Stimulated activated naive CD4-positive, alpha-beta T cell treated with Interleukin-2 at 50 U/mL for 16 hours (primary cell): ENCODE measurements at regions not wholly inside any gene's neighbourhood (a gene's known extent, or its start where the extent isn't known, plus 50 kb on each side); places are given as distances from the start of the nearest gene placed in this dataset.

Experiments used
- DNase-seq: peaks from one replicate; lab custom pipeline; 2025; lab: John Stamatoyannopoulos, UW

DNA sequence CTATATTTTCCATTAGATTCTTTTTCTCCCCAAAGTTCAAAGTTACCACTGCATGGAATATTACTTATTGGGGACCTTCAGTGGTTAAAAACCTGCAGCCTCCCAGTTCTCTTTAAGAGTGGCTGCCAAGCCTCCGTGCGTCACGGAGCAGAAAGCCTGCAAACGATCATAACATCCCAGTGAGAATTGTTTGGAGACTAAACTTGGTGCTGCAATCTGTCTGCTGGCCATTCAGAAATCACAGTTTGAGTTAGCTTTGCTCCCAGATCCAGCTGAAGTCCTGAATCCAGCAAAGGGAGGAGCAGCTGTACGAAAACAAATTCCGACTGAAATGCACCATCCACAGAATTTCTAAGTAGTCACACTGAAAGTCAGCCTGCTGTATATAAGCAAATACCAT, 213.5 kb upstream of the PDE10A start:
- DNase-seq, result no peak

DNA sequence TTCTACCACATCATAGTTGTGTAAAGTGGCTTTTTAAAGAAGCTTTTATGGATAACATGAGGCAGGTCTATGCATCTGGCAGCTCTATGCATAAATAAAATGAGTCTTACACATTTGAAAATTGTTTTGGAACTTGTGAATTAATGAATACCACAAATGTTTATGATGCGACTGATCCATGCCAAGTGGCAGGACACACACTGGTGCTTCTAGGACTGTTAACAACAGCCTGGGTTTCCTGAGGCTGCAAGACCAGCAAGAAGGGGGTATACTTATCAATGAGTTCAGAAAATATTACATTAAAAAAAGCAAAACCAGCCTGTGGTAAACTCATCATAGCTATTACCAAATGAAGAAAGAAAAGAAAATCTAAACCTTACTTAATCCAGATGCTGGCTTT, 212.9 kb upstream of the PDE10A start:
- no peak for DNase-seq

DNA sequence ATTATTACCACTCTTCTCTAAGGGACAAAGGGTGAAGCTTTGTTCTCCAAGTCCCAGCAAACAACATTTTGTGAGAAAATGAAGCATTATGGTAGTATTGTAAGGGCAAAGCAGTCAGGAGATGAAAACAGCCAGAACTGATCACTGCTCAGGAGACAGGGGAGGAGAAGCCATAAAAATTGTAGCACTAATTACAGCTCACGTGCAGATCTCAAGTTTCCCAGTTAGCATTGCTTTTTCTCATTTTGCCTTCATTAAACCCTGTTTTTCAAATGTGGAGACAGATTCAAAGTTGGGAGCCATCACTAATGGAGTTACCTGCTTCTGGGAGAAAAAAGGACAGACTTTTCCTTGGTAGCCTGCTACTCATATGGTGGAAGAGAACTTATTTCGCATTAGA, 210.9 kb upstream of the PDE10A start:
- no peak for DNase-seq

DNA sequence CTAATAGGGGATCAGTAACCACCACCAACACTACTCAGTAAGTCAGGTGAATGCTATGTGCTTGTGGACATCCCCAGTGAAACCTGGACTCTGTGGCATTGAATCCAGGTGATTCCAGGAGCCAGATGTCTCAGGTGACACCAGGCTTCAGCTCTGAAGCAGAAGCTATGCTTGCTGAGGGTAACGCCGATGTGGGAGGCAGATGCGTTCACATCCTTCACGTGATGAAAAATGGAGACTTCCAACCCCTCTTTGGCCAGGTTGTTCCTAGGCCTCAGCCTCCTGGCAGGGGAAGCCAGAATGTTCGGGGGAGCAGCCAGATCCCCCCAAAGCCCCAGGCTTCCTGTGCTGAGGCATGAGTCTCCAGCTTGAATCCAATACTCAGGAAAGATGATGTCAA, 209.8 kb upstream of the PDE10A start:
- DNase-seq, result no peak

DNA sequence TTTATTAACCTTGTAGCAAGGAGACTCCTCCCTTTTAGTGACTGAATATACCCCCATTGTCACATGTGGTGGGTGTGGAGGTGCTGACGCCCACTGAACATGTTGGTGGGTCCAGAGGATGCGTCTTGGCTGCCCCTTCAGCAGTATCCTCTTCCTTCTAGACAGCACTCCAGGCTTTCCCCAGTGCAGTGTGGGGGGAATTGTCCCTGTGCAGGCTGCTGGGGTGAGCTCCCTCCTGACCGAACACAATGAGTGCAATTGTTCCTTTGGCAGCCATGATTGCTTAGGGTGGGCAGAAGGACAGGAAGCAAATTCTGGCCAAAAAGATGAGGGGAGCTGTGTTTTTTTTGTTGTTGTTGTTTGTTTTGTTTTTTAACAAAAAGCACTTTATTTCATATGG, 209.3 kb upstream of the PDE10A start:
- DNase-seq, result no peak

- no peak for DNase-seq
Measured at GRCh38 chr6:165871571-165871970, 208.5 kb upstream of the PDE10A start.

- DNase-seq, result no peak
Measured at GRCh38 chr6:165869526-165869925, 206.5 kb upstream of the PDE10A start.

DNA sequence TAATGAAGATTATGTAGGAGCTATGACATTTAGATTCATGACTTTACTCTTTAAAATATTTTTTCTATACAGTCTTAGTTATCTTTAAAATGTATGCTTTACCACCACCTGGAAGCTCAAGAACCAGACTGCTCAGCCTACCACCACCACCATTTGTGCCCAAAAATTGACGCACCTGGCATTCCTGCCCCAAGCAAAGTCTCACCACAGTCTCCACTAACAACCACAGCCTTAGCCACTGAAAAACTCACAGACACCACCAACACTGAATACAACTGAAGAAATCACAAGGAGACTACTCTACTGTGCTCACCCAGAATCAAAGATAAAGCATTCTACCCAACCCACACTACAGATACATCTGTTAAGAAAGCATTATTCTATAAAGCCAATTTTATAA, 201.9 kb upstream of the PDE10A start:
- DNase-seq, result no peak

- no peak for DNase-seq
Measured at GRCh38 chr6:165864218-165864617, 201.2 kb upstream of the PDE10A start.

GRCh38 chr6:165863801-165864200, 200.8 kb upstream of the PDE10A start:
- DNase-seq, result no peak

- DNase-seq, result no peak
Measured at GRCh38 chr6:165862813-165863212, 199.8 kb upstream of the PDE10A start.

GRCh38 chr6:165861226-165861625, 198.2 kb upstream of the PDE10A start:
- no peak for DNase-seq

GRCh38 chr6:165858586-165858985, 195.5 kb upstream of the PDE10A start:
- DNase-seq, result no peak

- DNase-seq, result no peak
Measured at GRCh38 chr6:165855856-165856255, 192.8 kb upstream of the PDE10A start.

GRCh38 chr6:165854863-165855593, 192.0 kb upstream of the PDE10A start:
- DNase-seq, result no peak

DNA sequence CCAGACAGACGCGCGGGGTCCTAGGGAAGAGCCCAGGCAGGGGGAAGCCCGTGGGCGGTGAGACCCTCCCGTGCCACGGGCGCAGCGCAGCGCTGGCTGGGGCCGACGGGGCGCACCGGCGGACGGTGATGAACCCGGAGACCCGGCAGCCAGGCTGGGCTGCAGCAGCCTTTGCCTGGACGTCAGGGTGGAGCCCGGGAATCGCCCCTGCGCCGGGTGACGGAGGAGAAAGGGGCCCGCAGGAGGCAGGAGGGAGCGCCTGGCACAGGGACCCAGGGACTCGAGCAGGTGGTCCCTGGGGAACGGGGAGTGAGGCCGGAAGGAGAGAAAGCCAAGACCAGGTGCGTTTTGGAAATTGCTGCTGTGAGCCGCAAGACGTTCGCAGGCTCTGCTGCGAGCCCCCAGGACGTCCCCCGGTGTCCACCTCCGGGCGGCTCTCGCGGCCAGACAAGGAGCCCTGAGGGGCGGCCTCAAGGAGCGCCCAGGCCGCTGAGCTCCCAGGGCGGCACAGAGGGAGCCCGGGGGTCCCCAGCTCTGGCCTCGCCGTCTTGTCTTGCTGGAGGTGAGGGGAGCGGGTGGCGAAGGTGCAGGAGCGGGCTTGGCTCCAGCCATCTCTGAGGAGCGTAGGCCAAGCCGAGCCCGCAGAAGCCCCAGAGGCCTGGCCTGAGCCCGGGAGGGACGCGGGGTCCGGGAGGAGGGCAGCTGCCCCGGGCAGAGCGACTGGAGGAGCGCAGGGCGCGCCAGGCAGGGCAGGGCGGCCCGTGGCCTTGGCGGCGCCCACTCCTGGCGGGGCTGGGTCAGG, 191.2 kb upstream of the PDE10A start:
- no peak for DNase-seq

GRCh38 chr6:165852676-165853075, 189.6 kb upstream of the PDE10A start:
- DNase-seq, result no peak

DNA sequence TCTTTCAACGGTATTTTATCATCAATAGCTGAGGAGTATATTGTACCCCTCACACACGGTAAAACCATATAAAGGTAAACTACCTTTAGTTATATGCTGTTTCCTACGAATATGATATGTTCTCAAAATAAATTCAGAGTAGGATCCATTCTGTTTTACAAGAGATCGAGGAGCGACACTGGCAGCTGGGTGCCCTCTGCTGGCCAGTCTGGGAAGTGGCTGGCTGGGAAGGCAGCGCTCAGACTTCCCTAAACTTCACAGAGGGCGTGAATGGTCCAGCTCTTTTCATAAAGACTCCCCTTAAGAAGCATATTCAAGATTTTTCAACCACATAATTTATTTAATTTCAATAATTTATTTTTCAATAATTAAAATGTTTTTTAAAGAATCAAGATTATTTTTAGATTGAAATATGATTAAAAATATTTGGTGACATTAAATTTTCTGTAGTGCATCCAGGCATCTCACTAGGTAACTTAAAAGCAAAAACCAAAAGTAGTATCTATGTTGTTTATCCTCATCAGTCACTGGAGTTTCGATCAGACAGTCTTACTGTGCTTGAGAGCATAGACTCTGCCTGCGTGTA, 187.5 kb upstream of the PDE10A start:
- peak; percentile 40 for DNase-seq

DNA sequence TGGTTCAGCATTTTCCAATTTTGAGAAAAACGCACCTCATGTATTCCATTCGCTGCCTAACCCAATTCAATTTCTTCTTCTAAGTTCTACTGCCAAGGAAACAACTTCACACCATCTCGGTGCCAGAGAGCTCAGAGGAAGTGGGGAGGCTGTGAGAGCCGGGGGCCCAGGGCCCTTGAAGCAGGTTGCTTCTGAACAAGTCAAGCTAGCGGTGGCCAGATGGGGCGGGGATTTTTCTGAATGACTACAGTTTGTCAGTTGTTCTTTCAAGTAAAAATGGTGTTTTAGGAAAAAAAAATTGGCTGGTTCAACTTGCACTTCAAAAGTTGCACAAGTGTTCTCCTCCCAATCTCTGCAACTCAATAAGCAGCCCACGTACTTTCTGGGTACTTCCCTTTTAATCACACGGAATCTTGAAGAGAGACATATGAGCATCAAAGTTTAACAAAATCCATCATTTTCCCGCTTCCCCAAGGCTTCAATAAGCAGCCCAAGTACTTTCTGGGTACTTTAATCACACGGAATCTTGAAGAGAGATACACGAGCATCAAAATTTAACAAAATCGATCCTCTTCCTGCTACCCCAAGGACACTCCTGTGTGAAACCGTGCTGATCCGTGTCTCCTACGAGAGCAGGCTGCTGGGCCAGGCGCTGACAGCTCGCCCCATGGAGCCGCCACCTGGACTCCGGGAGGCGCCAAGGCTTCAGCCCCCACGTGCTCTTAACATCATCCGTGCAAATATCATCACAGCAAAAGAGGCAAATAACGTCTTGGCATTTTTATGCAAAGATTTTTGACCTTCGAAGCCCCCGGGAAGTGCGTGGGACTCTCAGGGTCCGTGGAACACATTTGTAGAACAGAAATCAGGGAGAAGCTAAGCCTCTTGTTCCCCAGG, 186.7 kb upstream of the PDE10A start:
- DNase-seq, result no peak

DNA sequence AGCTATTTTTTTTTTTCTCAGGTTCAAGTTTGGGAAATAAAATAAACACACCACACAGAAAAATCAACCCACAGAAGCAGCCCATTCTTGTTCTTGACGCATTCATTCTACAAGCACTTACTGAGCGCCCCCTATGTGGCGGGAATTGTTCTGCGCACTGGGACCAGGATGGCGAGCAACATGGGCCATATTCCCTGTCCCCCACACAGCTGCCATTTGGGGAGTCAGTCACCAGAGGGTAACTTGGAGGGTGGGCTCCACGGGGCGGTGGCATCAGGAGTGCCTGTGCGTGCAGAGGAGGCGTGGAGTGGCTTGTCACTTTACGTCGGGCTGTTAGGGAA, 185.0 kb upstream of the PDE10A start:
- DNase-seq, result no peak

DNA sequence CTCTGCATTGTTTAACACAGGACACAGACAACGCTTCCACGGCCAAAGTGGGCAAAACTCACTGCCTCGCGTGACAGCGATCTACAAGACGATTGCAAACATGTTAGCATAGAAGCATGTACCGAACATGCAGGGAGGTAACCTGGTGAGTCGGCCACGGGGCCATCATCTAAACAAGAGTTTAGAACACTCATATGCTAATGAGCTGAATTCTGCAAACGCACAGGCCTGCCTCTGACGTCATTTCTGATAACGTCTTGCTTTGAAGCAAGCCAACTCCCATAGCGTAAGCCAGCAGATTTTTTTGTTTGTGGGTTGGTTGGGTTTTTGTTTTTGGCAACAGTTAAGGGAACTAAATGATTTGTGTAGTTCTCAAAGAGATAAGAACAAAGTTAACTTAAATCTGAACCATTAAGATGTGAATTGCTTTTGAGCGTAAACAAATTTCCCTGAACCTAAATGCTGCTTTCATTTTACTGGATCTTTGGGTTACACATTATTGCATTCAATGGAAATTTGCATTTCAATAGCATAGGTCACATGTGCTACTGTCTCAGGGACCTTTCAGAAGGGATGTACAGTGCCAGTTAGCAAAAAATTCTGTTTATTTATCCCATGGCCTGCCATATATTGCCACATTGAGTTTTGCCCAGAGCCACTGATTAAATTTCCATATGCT, 184.5 kb upstream of the PDE10A start:
- DNase-seq, result no peak
